NCI-H1417 treated with DMSO at 0.1 percent for 48 hours (cell line): ENCODE measurements at regions not wholly inside any gene's neighbourhood (a gene's known extent, or its start where the extent isn't known, plus 50 kb on each side); places are given as distances from the start of the nearest gene placed in this dataset.
"Not testable (repeated sequence)": the region's sequence is repeated elsewhere in the genome, so short reads cannot be mapped to it uniquely, and the experiment has no call there.

ENCODE experiments used
- DNase-seq: peaks from one replicate; lab custom pipeline; 2025; lab: John Stamatoyannopoulos, UW

GRCh38 chr1:78297836-78298235 lies 192.9 kb upstream of the PTGFR start:
- no peak for DNase-seq

GRCh38 chr1:78298349-78298748 lies 192.4 kb upstream of the PTGFR start:
- DNase-seq, result no peak

GRCh38 chr1:78301141-78301540 lies 189.6 kb upstream of the PTGFR start:
- no peak for DNase-seq

- DNase-seq, result no peak
Observed at GRCh38 chr1:78303620-78304019, 187.2 kb upstream of the PTGFR start.

- no peak for DNase-seq
Observed at GRCh38 chr1:78304341-78304740, 186.4 kb upstream of the PTGFR start.

GRCh38 chr1:78304761-78305160 lies 186.0 kb upstream of the PTGFR start:
- no peak for DNase-seq

- not testable (repeated sequence) for DNase-seq
Observed at GRCh38 chr1:78310261-78310660, 180.5 kb upstream of the PTGFR start.

- no peak for DNase-seq
Observed at GRCh38 chr1:78318011-78318410, 172.8 kb upstream of the PTGFR start.

GRCh38 chr1:78319603-78320002 lies 171.2 kb upstream of the PTGFR start:
- DNase-seq, result no peak

GRCh38 chr1:78322928-78323680 lies 167.7 kb upstream of the PTGFR start:
- DNase-seq, result no peak

GRCh38 chr1:78325293-78325692 lies 165.5 kb upstream of the PTGFR start:
- DNase-seq, result no peak

- DNase-seq, result no peak
Observed at GRCh38 chr1:78329475-78329874, 161.3 kb upstream of the PTGFR start.

GRCh38 chr1:78331799-78332198 lies 159.0 kb upstream of the PTGFR start:
- DNase-seq, result no peak

- DNase-seq, result no peak
Observed at GRCh38 chr1:78333502-78333901, 157.3 kb upstream of the PTGFR start.

- DNase-seq, result no peak
Observed at GRCh38 chr1:78334114-78334513, 156.7 kb upstream of the PTGFR start.

- DNase-seq, result no peak
Observed at GRCh38 chr1:78334952-78335351, 155.8 kb upstream of the PTGFR start.

- DNase-seq, result not testable (repeated sequence)
Observed at GRCh38 chr1:78336751-78337150, 154.0 kb upstream of the PTGFR start.

GRCh38 chr1:78339490-78339889 lies 151.3 kb upstream of the PTGFR start:
- no peak for DNase-seq

GRCh38 chr1:78340006-78340405 lies 150.8 kb upstream of the PTGFR start:
- DNase-seq, result no peak

- no peak for DNase-seq
Observed at GRCh38 chr1:78348496-78349284, 142.1 kb upstream of the PTGFR start.

- no peak for DNase-seq
Observed at GRCh38 chr1:78351551-78352216, 139.1 kb upstream of the PTGFR start.

GRCh38 chr1:78355656-78356055 lies 135.1 kb upstream of the PTGFR start:
- DNase-seq, result no peak

- DNase-seq, result no peak
Observed at GRCh38 chr1:78358165-78358564, 132.6 kb upstream of the PTGFR start.
